Transverse colon (tissue), 4 donors: ENCODE measurements at regions not wholly inside any gene's neighbourhood (a gene's known extent, or its start where the extent isn't known, plus 50 kb on each side); places are given as distances from the start of the nearest gene placed in this dataset.

ENCODE experiments used
- CTCF ChIP-seq, 5 experiments: fragments of 200-600 bp in 3 of 5; fragments of 450-650 bp in 2 of 5; sonication (generic) in 3 of 5; IDR thresholded peaks; 1 replicate in 2 of 5; 2 replicates in 3 of 5; pipeline ENCODE4 v1.5.1; 2016 to 2017; ENCODE audit warnings: antibody characterized with exemption in 5 of 5, inconsistent platforms in 3 of 5, mild to moderate bottlenecking in 2 of 5, moderate library complexity in 1 of 5
- EP300 ChIP-seq: sonication (generic); formaldehyde crosslinking; IDR thresholded peaks from one replicate; pipeline ENCODE4 v1.6.1; 2017; ENCODE audit warnings: antibody characterized with exemption, low read depth
- POLR2A ChIP-seq: fragments of 450-650 bp; IDR thresholded peaks from one replicate; pipeline ENCODE4 v1.6.1; 2016; ENCODE audit warnings: antibody characterized with exemption, mild to moderate bottlenecking, moderate library complexity
- POLR2AphosphoS5 ChIP-seq, 3 donors: sonication (generic); formaldehyde crosslinking; IDR thresholded peaks; one replicate each; pipeline ENCODE4 v1.6.1; 2016; ENCODE audit warnings: antibody characterized with exemption in 3 of 3

- TF ChIP-seq CTCF (IDR thresholded peaks at IDR 0.05), result no peak
- no peak for TF ChIP-seq POLR2A
- TF ChIP-seq POLR2AphosphoS5 (IDR thresholded peaks at IDR 0.05), result no peak
- no peak for TF ChIP-seq EP300
These were observed 71.0 kb upstream of the PRR23E start for GRCh38 chr3:127121885-127122284.
